Activated CD8-positive, alpha-beta T cell treated with anti-CD3 and anti-CD28 coated beads for 36 hours (primary cell): ENCODE measurements at regions not wholly inside any gene's neighbourhood (a gene's known extent, or its start where the extent isn't known, plus 50 kb on each side); places are given as distances from the start of the nearest gene placed in this dataset.

ENCODE experiments used
- ATAC-seq: fragments of 200-7000 bp; cut with Tn5 transposase; one replicate; pipeline ENCODE4 v1.10.0; 2021; ENCODE audit warnings: mild to moderate bottlenecking, moderate library complexity
- CTCF ChIA-PET: fragments of 350-600 bp; sonication (Branson Sonifier 250); formaldehyde crosslinking; loops from one replicate; lab custom pipeline; 2021; ENCODE audit warnings: antibody characterized with exemption; lab: Charles Lee
- POLR2A ChIA-PET: fragments of 350-600 bp; sonication (Branson Sonifier 250); formaldehyde crosslinking; loops from one replicate; lab custom pipeline; 2021; ENCODE audit warnings: antibody characterized with exemption; lab: Charles Lee
- DNase-seq: peaks from one replicate; pipeline ENCODE4 v3.0.0-alpha.2; 2020
- H3K27ac Mint-ChIP-seq: one replicate; pipeline ENCODE4 v1.8.0; 2021; ENCODE audit warnings: mild to moderate bottlenecking, mixed read lengths
- H3K27me3 Mint-ChIP-seq: one replicate; pipeline ENCODE4 v1.8.0; 2021; ENCODE audit warnings: mixed read lengths
- H3K36me3 Mint-ChIP-seq: one replicate; pipeline ENCODE4 v1.8.0; 2021; ENCODE audit warnings: low read depth, mixed read lengths
- H3K4me1 Mint-ChIP-seq: one replicate; pipeline ENCODE4 v1.8.0; 2021; ENCODE audit warnings: low read depth, mixed read lengths
- H3K4me3 Mint-ChIP-seq: one replicate; pipeline ENCODE4 v1.8.0; 2021; ENCODE audit warnings: mild to moderate bottlenecking, moderate library complexity, mixed read lengths
- H3K9me3 Mint-ChIP-seq: one replicate; pipeline ENCODE4 v1.8.0; 2021; ENCODE audit warnings: mixed read lengths
- intact Hi-C: fragments of 100-400 bp; cut with micrococcal nuclease; formaldehyde crosslinking; loops from one replicate; pipeline ENCODE4 v1.10.0; 2022
- TF ChIP-seq, protein P1 (sequence below): fragments of 200-600 bp; IDR thresholded peaks from one replicate; pipeline ENCODE4 v1.8.0; 2022; ENCODE audit warnings: antibody characterized with exemption, mild to moderate bottlenecking

DNA sequence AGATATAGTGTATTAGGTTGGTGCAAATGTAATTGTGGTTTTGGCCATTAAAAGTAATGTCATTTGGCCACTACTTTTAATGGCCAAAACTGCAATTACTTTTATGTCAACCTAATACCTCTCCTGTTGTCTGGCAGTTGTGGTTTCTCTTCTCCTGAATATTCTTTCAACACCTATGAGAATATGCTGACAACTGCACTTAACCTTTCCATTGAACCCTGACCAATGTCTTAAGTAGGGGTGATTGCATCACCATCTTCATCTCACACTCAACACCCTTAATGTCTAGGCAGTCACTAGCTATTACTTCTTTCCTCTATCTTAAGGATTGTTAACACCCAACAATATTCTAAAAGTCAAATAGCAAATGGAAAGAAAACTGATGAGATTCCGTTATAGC lies 200.5 kb upstream of the HSF2 start:
- Mint-ChIP-seq H3K27me3 (no peaks in the 10 kb centered on the region), H3K4me3 (no peak overlapping the region), H3K27ac (no peak overlapping the region), H3K4me1 (no peaks in the 10 kb centered on the region), H3K36me3 (no peaks in the 10 kb centered on the region), H3K9me3 (no peaks in the 10 kb centered on the region)
- no peak for ATAC-seq
- DNase-seq, result no peak
- CTCF ChIA-PET, result no interaction called here
- intact Hi-C loops, result no loop called here
- TF ChIP-seq, protein P1, sequence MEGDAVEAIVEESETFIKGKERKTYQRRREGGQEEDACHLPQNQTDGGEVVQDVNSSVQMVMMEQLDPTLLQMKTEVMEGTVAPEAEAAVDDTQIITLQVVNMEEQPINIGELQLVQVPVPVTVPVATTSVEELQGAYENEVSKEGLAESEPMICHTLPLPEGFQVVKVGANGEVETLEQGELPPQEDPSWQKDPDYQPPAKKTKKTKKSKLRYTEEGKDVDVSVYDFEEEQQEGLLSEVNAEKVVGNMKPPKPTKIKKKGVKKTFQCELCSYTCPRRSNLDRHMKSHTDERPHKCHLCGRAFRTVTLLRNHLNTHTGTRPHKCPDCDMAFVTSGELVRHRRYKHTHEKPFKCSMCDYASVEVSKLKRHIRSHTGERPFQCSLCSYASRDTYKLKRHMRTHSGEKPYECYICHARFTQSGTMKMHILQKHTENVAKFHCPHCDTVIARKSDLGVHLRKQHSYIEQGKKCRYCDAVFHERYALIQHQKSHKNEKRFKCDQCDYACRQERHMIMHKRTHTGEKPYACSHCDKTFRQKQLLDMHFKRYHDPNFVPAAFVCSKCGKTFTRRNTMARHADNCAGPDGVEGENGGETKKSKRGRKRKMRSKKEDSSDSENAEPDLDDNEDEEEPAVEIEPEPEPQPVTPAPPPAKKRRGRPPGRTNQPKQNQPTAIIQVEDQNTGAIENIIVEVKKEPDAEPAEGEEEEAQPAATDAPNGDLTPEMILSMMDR, result no peak
- POLR2A ChIA-PET, result no interaction called here

GRCh38 chr6:122200440-122200839 lies 199.0 kb upstream of the HSF2 start:
- Mint-ChIP-seq H3K4me3 (no peak overlapping the region), H3K9me3 (peaks cover 3% of the 10 kb centered on the region), H3K36me3 (no peaks in the 10 kb centered on the region), H3K4me1 (no peaks in the 10 kb centered on the region), H3K27me3 (no peaks in the 10 kb centered on the region), H3K27ac (no peak overlapping the region)
- ChIA-PET CTCF (no interaction called here), POLR2A (no interaction called here)
- DNase-seq (no peak), ATAC-seq (no peak)
- TF ChIP-seq, protein P1, result no peak
- intact Hi-C loops, result no loop called here

GRCh38 chr6:122202576-122203137 lies 196.8 kb upstream of the HSF2 start:
- H3K9me3 Mint-ChIP-seq, result peaks cover 3% of the 10 kb centered on the region
- TF ChIP-seq, protein P1, result no peak
- POLR2A ChIA-PET, result no interaction called here
- CTCF ChIA-PET, result no interaction called here
- no peak for ATAC-seq
- no peaks in the 10 kb centered on the region for H3K36me3 Mint-ChIP-seq
- no peak for DNase-seq
- intact Hi-C loops, result no loop called here
- H3K4me1 Mint-ChIP-seq, result no peaks in the 10 kb centered on the region
- no peak overlapping the region for H3K4me3 Mint-ChIP-seq
- no peak overlapping the region for H3K27ac Mint-ChIP-seq
- H3K27me3 Mint-ChIP-seq, result no peaks in the 10 kb centered on the region

GRCh38 chr6:122207061-122207460 lies 192.4 kb upstream of the HSF2 start:
- no peaks in the 10 kb centered on the region for H3K36me3 Mint-ChIP-seq

DNA sequence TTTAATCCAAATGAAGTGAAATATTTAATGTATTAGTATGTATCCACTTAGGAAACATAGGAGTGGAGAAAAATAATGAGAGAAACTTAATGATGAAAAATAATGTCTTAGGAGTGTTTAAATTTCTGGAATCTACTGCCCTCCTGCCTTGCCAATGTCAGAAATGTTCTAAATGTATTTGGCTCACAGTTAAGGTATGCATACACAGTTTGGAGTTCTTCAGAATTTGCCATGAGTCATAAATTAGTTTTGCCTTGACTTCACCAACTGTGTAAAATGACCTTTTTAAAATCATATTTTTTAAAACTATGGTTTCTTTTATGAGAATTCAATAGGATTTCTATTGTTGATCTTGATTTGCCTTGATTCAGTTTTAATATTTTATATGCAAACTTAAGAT lies 191.7 kb upstream of the HSF2 start:
- Mint-ChIP-seq H3K36me3 (no peaks in the 10 kb centered on the region), H3K27ac (no peak overlapping the region), H3K27me3 (no peaks in the 10 kb centered on the region), H3K4me1 (no peaks in the 10 kb centered on the region), H3K4me3 (no peak overlapping the region), H3K9me3 (peaks cover 3% of the 10 kb centered on the region)
- ATAC-seq (no peak), DNase-seq (no peak)
- TF ChIP-seq, protein P1, result no peak
- CTCF ChIA-PET, result no interaction called here
- intact Hi-C loops, result no loop called here
- POLR2A ChIA-PET, result no interaction called here

More at GRCh38 chr6:122207061-122207460, 192.4 kb upstream of the HSF2 start:
- ChIA-PET POLR2A (no interaction called here), CTCF (no interaction called here)
- TF ChIP-seq, protein P1, result no peak
- Mint-ChIP-seq H3K27ac (no peak overlapping the region), H3K9me3 (peaks cover 3% of the 10 kb centered on the region), H3K4me1 (no peaks in the 10 kb centered on the region), H3K27me3 (no peaks in the 10 kb centered on the region), H3K4me3 (no peak overlapping the region)
- ATAC-seq, result no peak
- no peak for DNase-seq
- intact Hi-C loops, result no loop called here
